ENCODE measurements at regions not wholly inside any gene's neighbourhood (a gene's known extent, or its start where the extent isn't known, plus 50 kb on each side); places are given as distances from the start of the nearest gene placed in this dataset.

- no peak overlapping the region for H3K4me3 Mint-ChIP-seq (ENCODE audit: unreplicated experiment)
- ChIA-PET POLR2A (no interaction called here), CTCF (no interaction called here)
- Histone ChIP-seq H3K4me3 (ENCODE audit: low read depth, low read length) (no peak overlapping the region), H3K4me1 (peaks cover 3% of the 10 kb centered on the region; the same call in 1 of the 2 replicates), H3K9me3 (no peaks in the 10 kb centered on the region), H3K36me3 (ENCODE audit: control insufficient read depth, insufficient read depth, low read length) (no peaks in the 10 kb centered on the region), H3K27me3 (replicated peaks; ENCODE audit: control insufficient read depth, insufficient read depth, low read length) (no peaks in the 10 kb centered on the region)
- no peaks in the 10 kb centered on the region for H3K4me1 Mint-ChIP-seq (ENCODE audit: low read depth, unreplicated experiment)
- H3K27ac Mint-ChIP-seq (ENCODE audit: unreplicated experiment) = no peak overlapping the region
- no peaks in the 10 kb centered on the region for H3K27me3 Mint-ChIP-seq (ENCODE audit: insufficient read depth, unreplicated experiment)
- TF ChIP-seq, protein P1, sequence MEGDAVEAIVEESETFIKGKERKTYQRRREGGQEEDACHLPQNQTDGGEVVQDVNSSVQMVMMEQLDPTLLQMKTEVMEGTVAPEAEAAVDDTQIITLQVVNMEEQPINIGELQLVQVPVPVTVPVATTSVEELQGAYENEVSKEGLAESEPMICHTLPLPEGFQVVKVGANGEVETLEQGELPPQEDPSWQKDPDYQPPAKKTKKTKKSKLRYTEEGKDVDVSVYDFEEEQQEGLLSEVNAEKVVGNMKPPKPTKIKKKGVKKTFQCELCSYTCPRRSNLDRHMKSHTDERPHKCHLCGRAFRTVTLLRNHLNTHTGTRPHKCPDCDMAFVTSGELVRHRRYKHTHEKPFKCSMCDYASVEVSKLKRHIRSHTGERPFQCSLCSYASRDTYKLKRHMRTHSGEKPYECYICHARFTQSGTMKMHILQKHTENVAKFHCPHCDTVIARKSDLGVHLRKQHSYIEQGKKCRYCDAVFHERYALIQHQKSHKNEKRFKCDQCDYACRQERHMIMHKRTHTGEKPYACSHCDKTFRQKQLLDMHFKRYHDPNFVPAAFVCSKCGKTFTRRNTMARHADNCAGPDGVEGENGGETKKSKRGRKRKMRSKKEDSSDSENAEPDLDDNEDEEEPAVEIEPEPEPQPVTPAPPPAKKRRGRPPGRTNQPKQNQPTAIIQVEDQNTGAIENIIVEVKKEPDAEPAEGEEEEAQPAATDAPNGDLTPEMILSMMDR (IDR thresholded peaks at IDR 0.05; ENCODE audit: insufficient read depth in 1 of 2, low read depth in 1 of 2, low read length in 1 of 2, severe bottlenecking in 1 of 2, unreplicated experiment in 1 of 2) = no peak
- intact Hi-C loops (cut with micrococcal nuclease; ENCODE audit: unreplicated experiment) = loop anchor here (5.0 kb wide), 1 partner anchor 88 kb away; the partner anchor contains the start of gene C21orf91
- no peaks in the 10 kb centered on the region for H3K36me3 Mint-ChIP-seq (ENCODE audit: insufficient read depth, unreplicated experiment)
- BruUV-seq (replicated peaks) = no TSS peak
- H3K9me3 Mint-ChIP-seq (ENCODE audit: unreplicated experiment) = peaks cover 3% of the 10 kb centered on the region
- DNase-seq = no peak
Observed at GRCh38 chr21:17729455-17729854, 89.7 kb downstream of the C21orf91 start.

GRCh38 chr21:17727361-17727760, 91.8 kb downstream of the C21orf91 start:
- Histone ChIP-seq H3K27me3 (replicated peaks; ENCODE audit: control insufficient read depth, insufficient read depth, low read length) (no peaks in the 10 kb centered on the region), H3K4me1 (peaks cover 3% of the 10 kb centered on the region; the same call in 1 of the 2 replicates), H3K4me3 (ENCODE audit: low read depth, low read length) (no peak overlapping the region), H3K36me3 (ENCODE audit: control insufficient read depth, insufficient read depth, low read length) (no peaks in the 10 kb centered on the region), H3K9me3 (no peaks in the 10 kb centered on the region)
- ChIA-PET POLR2A (no interaction called here), CTCF (no interaction called here)
- Mint-ChIP-seq H3K27me3 (ENCODE audit: insufficient read depth, unreplicated experiment) (no peaks in the 10 kb centered on the region), H3K4me1 (ENCODE audit: low read depth, unreplicated experiment) (no peaks in the 10 kb centered on the region), H3K36me3 (ENCODE audit: insufficient read depth, unreplicated experiment) (no peaks in the 10 kb centered on the region), H3K27ac (ENCODE audit: unreplicated experiment) (no peak overlapping the region), H3K9me3 (ENCODE audit: unreplicated experiment) (peaks cover 18% of the 10 kb centered on the region), H3K4me3 (ENCODE audit: unreplicated experiment) (no peak overlapping the region)
- DNase-seq = no peak
- no TSS peak for BruUV-seq (replicated peaks)
- TF ChIP-seq, protein P1 (IDR thresholded peaks at IDR 0.05; ENCODE audit: insufficient read depth in 1 of 2, low read depth in 1 of 2, low read length in 1 of 2, severe bottlenecking in 1 of 2, unreplicated experiment in 1 of 2) = no peak
- intact Hi-C loops (cut with micrococcal nuclease; ENCODE audit: unreplicated experiment) = loop anchor here (5.0 kb wide), 1 partner anchor 90 kb away; the partner anchor contains the start of gene C21orf91

GRCh38 chr21:17726047-17726829, 92.9 kb downstream of the C21orf91 start:
- Histone ChIP-seq H3K36me3 (ENCODE audit: control insufficient read depth, insufficient read depth, low read length) (no peaks in the 10 kb centered on the region), H3K4me1 (peaks cover 3% of the 10 kb centered on the region; the same call in 1 of the 2 replicates), H3K4me3 (ENCODE audit: low read depth, low read length) (no peak overlapping the region), H3K27me3 (replicated peaks; ENCODE audit: control insufficient read depth, insufficient read depth, low read length) (no peaks in the 10 kb centered on the region), H3K9me3 (0 out of 2 replicates have a peak, but pooled peaks cover 4% of the 10 kb centered on the region)
- TF ChIP-seq, protein P1 (IDR thresholded peaks at IDR 0.05; ENCODE audit: insufficient read depth in 1 of 2, low read depth in 1 of 2, low read length in 1 of 2, severe bottlenecking in 1 of 2, unreplicated experiment in 1 of 2) = peak; percentile 36 to 38
- Mint-ChIP-seq H3K4me1 (ENCODE audit: low read depth, unreplicated experiment) (no peaks in the 10 kb centered on the region), H3K9me3 (ENCODE audit: unreplicated experiment) (peaks cover 18% of the 10 kb centered on the region), H3K36me3 (ENCODE audit: insufficient read depth, unreplicated experiment) (no peaks in the 10 kb centered on the region), H3K27ac (ENCODE audit: unreplicated experiment) (no peak overlapping the region), H3K4me3 (ENCODE audit: unreplicated experiment) (no peak overlapping the region), H3K27me3 (ENCODE audit: insufficient read depth, unreplicated experiment) (no peaks in the 10 kb centered on the region)
- no TSS peak for BruUV-seq (replicated peaks)
- intact Hi-C loops (cut with micrococcal nuclease; ENCODE audit: unreplicated experiment) = loop anchor here (5.0 kb wide), 1 partner anchor 91 kb away; the partner anchor contains the start of gene C21orf91
- CTCF ChIA-PET = no interaction called here
- POLR2A ChIA-PET = no interaction called here
- DNase-seq = peak in 1 of 2 experiments; percentile 24
